MCF 10A (cell line): ENCODE measurements at regions not wholly inside any gene's neighbourhood (a gene's known extent, or its start where the extent isn't known, plus 50 kb on each side); places are given as distances from the start of the nearest gene placed in this dataset.

ENCODE experiments used
- BruUV-seq: library from RNA; stranded (reverse); fragments of 400-500 nt; replicated peaks from 2 replicates; lab custom pipeline; 2021; lab: Mats Ljungman, UMichigan
- CTCF ChIA-PET: fragments of 300-600 bp; sonication (Branson Sonifier 250); formaldehyde crosslinking; extraction: SDS; loops from one replicate; lab custom pipeline; 2021; ENCODE audit warnings: antibody characterized with exemption, inconsistent platforms; lab: Yijun Ruan, JAX
- POLR2A ChIA-PET: fragments of 300-600, 350-650 bp; sonication (Branson Sonifier 250); formaldehyde crosslinking; extraction: SDS; loops from one replicate; lab custom pipeline; 2020; ENCODE audit warnings: antibody characterized with exemption, inconsistent platforms; lab: Yijun Ruan, JAX
- DNase-seq: peaks from one replicate; pipeline ENCODE4 v3.0.0-alpha.2; 2018; ENCODE audit not compliant: unreplicated experiment
- H3K27ac Mint-ChIP-seq: one replicate; pipeline ENCODE4 v1.8.0; 2022; ENCODE audit warnings: mild to moderate bottlenecking, low read depth, mixed read lengths; ENCODE audit not compliant: unreplicated experiment
- H3K27me3 Mint-ChIP-seq: one replicate; pipeline ENCODE4 v1.8.0; 2022; ENCODE audit warnings: mixed read lengths; ENCODE audit not compliant: insufficient read depth, unreplicated experiment
- H3K36me3 Mint-ChIP-seq: one replicate; pipeline ENCODE4 v1.8.0; 2022; ENCODE audit warnings: mild to moderate bottlenecking, moderate library complexity, mixed read lengths; ENCODE audit not compliant: insufficient read depth, unreplicated experiment
- H3K4me1 Mint-ChIP-seq: one replicate; pipeline ENCODE4 v1.8.0; 2022; ENCODE audit warnings: mixed read lengths; ENCODE audit not compliant: insufficient read depth, unreplicated experiment
- H3K4me3 Mint-ChIP-seq: one replicate; pipeline ENCODE4 v1.8.0; 2022; ENCODE audit warnings: mild to moderate bottlenecking, moderate library complexity, mixed read lengths; ENCODE audit not compliant: unreplicated experiment
- H3K9me3 Mint-ChIP-seq: one replicate; pipeline ENCODE4 v1.8.0; 2022; ENCODE audit warnings: mixed read lengths; ENCODE audit not compliant: unreplicated experiment
- CTCF ChIP-seq: fragments of 200-600 bp; IDR thresholded peaks from one replicate; pipeline ENCODE4 v1.8.0; 2022; ENCODE audit warnings: antibody characterized with exemption, mild to moderate bottlenecking; ENCODE audit not compliant: unreplicated experiment
- intact Hi-C: fragments of 100-400 bp; cut with micrococcal nuclease; formaldehyde crosslinking; loops from 2 replicates; pipeline ENCODE4 v1.14.1; 2022

GRCh38 chr1:39091845-39092645 is 65.9 kb downstream of the NDUFS5 start:
- peak; percentile 74 for TF ChIP-seq CTCF
- ChIA-PET POLR2A (interaction anchor here (0.5 to 2.1 kb wide), 5 partner anchors 9 to 260 kb away, joined by 3 to 9 read pairs (median 5); partner anchors contain the start of gene NDUFS5), CTCF (interaction anchor here (0.6 to 1.8 kb wide), 31 partner anchors 12 to 346 kb away, joined by 3 to 7 read pairs (median 3); partner anchors contain the start of genes NDUFS5 and RRAGC)
- no peaks in the 10 kb centered on the region for H3K27me3 Mint-ChIP-seq
- no TSS peak for BruUV-seq
- peak; percentile 83 for DNase-seq
- H3K4me1 Mint-ChIP-seq, result no peaks in the 10 kb centered on the region
- no peak overlapping the region for H3K27ac Mint-ChIP-seq
- intact Hi-C loops, result loop anchor here (1.0 to 5.0 kb wide), 3 partner anchors 219 to 1055 kb away; partner anchors contain the start of genes MYCBP and RRAGC
- no peaks in the 10 kb centered on the region for H3K9me3 Mint-ChIP-seq
- no peaks in the 10 kb centered on the region for H3K36me3 Mint-ChIP-seq
- H3K4me3 Mint-ChIP-seq, result no peak overlapping the region

DNA sequence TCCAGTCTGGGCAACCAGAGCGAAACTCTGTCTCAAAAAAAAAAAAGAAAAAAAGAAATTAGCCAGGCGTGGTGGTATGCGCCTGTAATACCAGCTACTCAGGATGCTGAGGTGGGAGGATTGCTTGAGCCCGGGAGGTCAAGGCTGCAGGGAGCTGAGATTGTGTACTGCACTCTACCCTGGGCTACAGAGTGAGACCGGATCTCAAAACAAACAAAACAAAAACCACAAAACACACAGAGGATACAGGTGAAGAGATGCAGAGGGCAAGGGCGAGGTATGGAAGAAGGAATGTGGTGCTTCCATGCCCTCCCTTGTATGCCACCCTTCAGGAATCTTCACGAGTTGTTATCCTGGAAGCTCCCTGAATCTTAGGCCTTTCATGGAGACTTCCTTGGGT is 68.5 kb downstream of the NDUFS5 start:
- ChIA-PET POLR2A (no interaction called here), CTCF (interaction anchor here (0.7 to 6.5 kb wide), 3 partner anchors 152 to 586 kb away, joined by 3 to 107 read pairs (median 3); no protein-coding TSS in a partner anchor)
- intact Hi-C loops, result loop anchor here (5.0 kb wide), 1 partner anchor 1057 kb away; no protein-coding TSS in a partner anchor
- no TSS peak for BruUV-seq
- no peak for TF ChIP-seq CTCF
- DNase-seq, result no peak
- Mint-ChIP-seq H3K36me3 (no peaks in the 10 kb centered on the region), H3K4me1 (no peaks in the 10 kb centered on the region), H3K9me3 (no peaks in the 10 kb centered on the region), H3K27ac (no peak overlapping the region), H3K4me3 (no peak overlapping the region), H3K27me3 (no peaks in the 10 kb centered on the region)

DNA sequence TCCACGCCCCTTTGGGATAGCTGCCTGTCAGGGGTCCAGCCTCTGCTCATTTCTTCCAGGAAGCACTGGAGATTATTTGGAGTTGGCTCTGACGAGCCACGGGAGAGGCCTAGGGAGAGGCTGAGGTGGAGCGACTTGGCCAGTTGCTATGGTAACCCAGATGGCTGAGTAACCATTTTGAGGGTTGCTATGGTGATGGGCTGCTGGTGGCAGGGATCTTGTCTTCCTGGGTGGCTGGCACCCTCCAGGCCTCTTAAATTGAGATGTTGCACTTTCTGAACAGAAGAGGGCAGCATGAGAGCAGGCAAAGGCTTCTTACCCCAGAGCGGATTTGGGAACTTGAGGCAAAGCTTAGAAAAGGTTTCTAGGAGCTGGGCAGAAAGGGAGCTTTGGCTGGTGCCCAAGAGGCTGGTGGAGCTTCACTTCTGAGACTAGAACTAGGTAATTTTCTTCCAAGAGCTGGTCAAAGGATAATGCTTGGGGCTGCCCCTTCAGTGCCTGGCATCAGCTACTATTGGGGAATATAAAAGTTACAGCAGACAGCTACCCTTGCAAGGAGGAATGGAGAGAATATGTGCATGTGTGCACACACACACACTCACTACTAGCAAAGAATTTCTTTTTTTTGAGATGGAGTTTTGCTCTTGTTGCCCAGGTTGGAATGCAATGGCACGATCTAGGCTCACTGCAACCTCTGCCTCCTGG is 72.5 kb downstream of the NDUFS5 start:
- no peak overlapping the region for H3K4me3 Mint-ChIP-seq
- no TSS peak for BruUV-seq

More for the DNA sequence above, 72.5 kb downstream of the NDUFS5 start:
- ChIA-PET CTCF (interaction anchor here (0.6 to 6.5 kb wide), 83 partner anchors 9 to 783 kb away, joined by 3 to 107 read pairs (median 4); partner anchors contain the start of gene MACF1), POLR2A (interaction anchor here (0.6 to 1.3 kb wide), 11 partner anchors 9 to 311 kb away, joined by 3 to 10 read pairs (median 3); partner anchors contain the start of gene NDUFS5)
- H3K27ac Mint-ChIP-seq, result no peak overlapping the region
- intact Hi-C loops, result loop anchor here (1.0 kb wide), 5 partner anchors 160 to 622 kb away; no protein-coding TSS in a partner anchor
- H3K27me3 Mint-ChIP-seq, result no peaks in the 10 kb centered on the region
- no peaks in the 10 kb centered on the region for H3K36me3 Mint-ChIP-seq
- peaks cover 18% of the 10 kb centered on the region for H3K4me1 Mint-ChIP-seq
- peak; percentile 84 for DNase-seq
- no peaks in the 10 kb centered on the region for H3K9me3 Mint-ChIP-seq
- TF ChIP-seq CTCF, result peak; percentile 77
